Stimulated activated naive CD4-positive, alpha-beta T cell (primary cell): ENCODE measurements at regions not wholly inside any gene's neighbourhood (a gene's known extent, or its start where the extent isn't known, plus 50 kb on each side); places are given as distances from the start of the nearest gene placed in this dataset.

Experiments
- DNase-seq, 6 experiments: peaks; one replicate each; lab custom pipeline; 2025; lab: John Stamatoyannopoulos, UW

GRCh38 chr10:118412132-118412760 is 70.1 kb upstream of the FAM204A start:
- DNase-seq, result no peak

GRCh38 chr10:118409295-118409694 is 67.2 kb upstream of the FAM204A start:
- DNase-seq, result no peak

GRCh38 chr10:118408181-118408580 is 66.1 kb upstream of the FAM204A start:
- DNase-seq, result no peak

GRCh38 chr10:118407777-118408176 is 65.7 kb upstream of the FAM204A start:
- no peak for DNase-seq

GRCh38 chr10:118407026-118407425 is 64.9 kb upstream of the FAM204A start:
- no peak for DNase-seq

- DNase-seq, result no peak
Measured at GRCh38 chr10:118405928-118406327, 63.8 kb upstream of the FAM204A start.

- no peak for DNase-seq
Measured at GRCh38 chr10:118403967-118404366, 61.8 kb upstream of the FAM204A start.

- no peak for DNase-seq
Measured at GRCh38 chr10:118401708-118402193, 59.6 kb upstream of the FAM204A start.

GRCh38 chr10:118397391-118397790 is 55.3 kb upstream of the FAM204A start:
- DNase-seq, result no peak

GRCh38 chr10:118395947-118396346 is 53.8 kb upstream of the FAM204A start:
- no peak for DNase-seq

GRCh38 chr10:118394301-118395200 is 52.4 kb upstream of the FAM204A start:
- no peak for DNase-seq

- no peak for DNase-seq
Measured at GRCh38 chr10:118392761-118393160, 50.6 kb upstream of the FAM204A start.
